Prostate gland (tissue), 2 donors: ENCODE measurements at regions not wholly inside any gene's neighbourhood (a gene's known extent, or its start where the extent isn't known, plus 50 kb on each side); places are given as distances from the start of the nearest gene placed in this dataset.

ENCODE experiments used
- CTCF ChIP-seq, 4 experiments: fragments of 200-600 bp in 2 of 4; fragments of 450-650 bp in 2 of 4; sonication (generic) in 2 of 4; IDR thresholded peaks; 1 replicate in 3 of 4; 2 replicates in 1 of 4; pipeline ENCODE4 v1.5.1; 2016 to 2019; ENCODE audit warnings: antibody characterized with exemption in 4 of 4, mild to moderate bottlenecking in 2 of 4, moderate library complexity in 2 of 4
- POLR2A ChIP-seq: fragments of 450-650 bp; IDR thresholded peaks from one replicate; pipeline ENCODE4 v1.6.1; 2016; ENCODE audit warnings: antibody characterized with exemption, mild to moderate bottlenecking
- POLR2AphosphoS5 ChIP-seq: sonication (generic); formaldehyde crosslinking; IDR thresholded peaks from one replicate; pipeline ENCODE4 v1.6.1; 2017; ENCODE audit warnings: antibody characterized with exemption

GRCh38 chr15:54772663-54773062 is 424.1 kb downstream of the RSL24D1 start:
- no peak for TF ChIP-seq POLR2AphosphoS5
- no peak for TF ChIP-seq CTCF (IDR thresholded peaks at IDR 0.05)
- no peak for TF ChIP-seq POLR2A
